ACC112 (cell line): ENCODE measurements at regions not wholly inside any gene's neighbourhood (a gene's known extent, or its start where the extent isn't known, plus 50 kb on each side); places are given as distances from the start of the nearest gene placed in this dataset.

Experiments used
- H2AFZ ChIP-seq: fragments of 200-600 bp; sonication (generic); one replicate; pipeline ENCODE4 v1.6.0; 2017; ENCODE audit warnings: antibody characterized with exemption, low read length; ENCODE audit not compliant: unreplicated experiment
- H3K27ac ChIP-seq: fragments of 200-600 bp; sonication (generic); 2 replicates; pipeline ENCODE4 v1.5.1; 2014; ENCODE audit warnings: low read depth, mild to moderate bottlenecking, antibody characterized with exemption, low read length, moderate library complexity
- H3K27me3 ChIP-seq: fragments of 200-600 bp; sonication (generic); 2 replicates; pipeline ENCODE4 v1.6.1; 2014; ENCODE audit warnings: mild to moderate bottlenecking, antibody characterized with exemption, low read length, moderate library complexity, mixed read lengths; ENCODE audit not compliant: insufficient read depth
- H3K36me3 ChIP-seq: fragments of 200-600 bp; sonication (generic); 2 replicates; pipeline ENCODE4 v1.6.1; 2016; ENCODE audit warnings: mild to moderate bottlenecking, antibody characterized with exemption, low read length, moderate library complexity, mixed read lengths; ENCODE audit not compliant: insufficient read depth
- H3K4me1 ChIP-seq: fragments of 200-600 bp; sonication (generic); one replicate; pipeline ENCODE4 v1.6.1; 2016; ENCODE audit warnings: low read length, mixed read lengths; ENCODE audit not compliant: insufficient read depth, unreplicated experiment, control insufficient read depth
- H3K4me3 ChIP-seq: fragments of 200-600 bp; sonication (generic); 2 replicates; pipeline ENCODE4 v1.5.1; 2014; ENCODE audit warnings: mild to moderate bottlenecking, low read depth, low read length
- H3K79me2 ChIP-seq: fragments of 200-600 bp; sonication (generic); one replicate; pipeline ENCODE4 v1.6.0; 2016; ENCODE audit warnings: low read length; ENCODE audit not compliant: control insufficient read depth, unreplicated experiment, insufficient read depth

GRCh38 chr10:36026656-36027390 lies 384.7 kb upstream of the FZD8 start:
- no peaks in the 10 kb centered on the region for H3K79me2 ChIP-seq
- no peak overlapping the region for H3K4me3 ChIP-seq
- H3K27me3 ChIP-seq = no peaks in the 10 kb centered on the region
- H3K27ac ChIP-seq = no peak overlapping the region
- H3K4me1 ChIP-seq = no peaks in the 10 kb centered on the region
- H3K36me3 ChIP-seq = no peaks in the 10 kb centered on the region
- H2AFZ ChIP-seq = no peak overlapping the region

- no peak overlapping the region for H2AFZ ChIP-seq
- no peaks in the 10 kb centered on the region for H3K4me1 ChIP-seq
- no peaks in the 10 kb centered on the region for H3K27me3 ChIP-seq
- H3K36me3 ChIP-seq = no peaks in the 10 kb centered on the region
- H3K79me2 ChIP-seq = no peaks in the 10 kb centered on the region
- no peak overlapping the region for H3K4me3 ChIP-seq
- H3K27ac ChIP-seq = no peak overlapping the region
Measured at GRCh38 chr10:36026081-36026480, 384.0 kb upstream of the FZD8 start.

- H3K36me3 ChIP-seq = no peaks in the 10 kb centered on the region
- H3K79me2 ChIP-seq = no peaks in the 10 kb centered on the region
- H2AFZ ChIP-seq = no peak overlapping the region
- H3K4me1 ChIP-seq = no peaks in the 10 kb centered on the region
- peak overlapping the region; percentile 14; the same call in 1 of the 2 replicates for H3K27ac ChIP-seq
- no peak overlapping the region for H3K4me3 ChIP-seq
- H3K27me3 ChIP-seq = no peaks in the 10 kb centered on the region
Measured at GRCh38 chr10:36023939-36024338, 381.8 kb upstream of the FZD8 start.

- H3K27ac ChIP-seq = no peak overlapping the region
- H3K27me3 ChIP-seq = no peaks in the 10 kb centered on the region
- H3K79me2 ChIP-seq = no peaks in the 10 kb centered on the region
- H3K4me1 ChIP-seq = no peaks in the 10 kb centered on the region
- no peaks in the 10 kb centered on the region for H3K36me3 ChIP-seq
- no peak overlapping the region for H3K4me3 ChIP-seq
- no peak overlapping the region for H2AFZ ChIP-seq
Measured at GRCh38 chr10:36021096-36021495, 379.0 kb upstream of the FZD8 start.

GRCh38 chr10:36019749-36020148 lies 377.7 kb upstream of the FZD8 start:
- no peak overlapping the region for H3K4me3 ChIP-seq
- no peaks in the 10 kb centered on the region for H3K27me3 ChIP-seq
- no peaks in the 10 kb centered on the region for H3K4me1 ChIP-seq
- no peaks in the 10 kb centered on the region for H3K79me2 ChIP-seq
- H3K36me3 ChIP-seq = no peaks in the 10 kb centered on the region
- no peak overlapping the region for H3K27ac ChIP-seq
- no peak overlapping the region for H2AFZ ChIP-seq

- Histone ChIP-seq H3K27ac (no peak overlapping the region), H3K27me3 (no peaks in the 10 kb centered on the region), H3K4me3 (no peak overlapping the region), H3K4me1 (no peaks in the 10 kb centered on the region), H3K36me3 (no peaks in the 10 kb centered on the region), H2AFZ (no peak overlapping the region), H3K79me2 (no peaks in the 10 kb centered on the region)
Measured at GRCh38 chr10:36018996-36019395, 376.9 kb upstream of the FZD8 start.

- Histone ChIP-seq H3K27me3 (no peaks in the 10 kb centered on the region), H3K4me1 (no peaks in the 10 kb centered on the region), H3K4me3 (no peak overlapping the region), H3K79me2 (no peaks in the 10 kb centered on the region), H2AFZ (no peak overlapping the region), H3K27ac (no peak overlapping the region), H3K36me3 (no peaks in the 10 kb centered on the region)
Measured at GRCh38 chr10:36017137-36017536, 375.0 kb upstream of the FZD8 start.

- Histone ChIP-seq H3K79me2 (no peaks in the 10 kb centered on the region), H3K27ac (no peak overlapping the region), H3K4me1 (no peaks in the 10 kb centered on the region), H3K36me3 (no peaks in the 10 kb centered on the region), H2AFZ (no peak overlapping the region), H3K27me3 (no peaks in the 10 kb centered on the region), H3K4me3 (no peak overlapping the region)
Measured at GRCh38 chr10:36007369-36007768, 365.3 kb upstream of the FZD8 start.

GRCh38 chr10:36003688-36004087 lies 361.6 kb upstream of the FZD8 start:
- H3K27me3 ChIP-seq = no peaks in the 10 kb centered on the region
- H2AFZ ChIP-seq = no peak overlapping the region
- H3K79me2 ChIP-seq = no peaks in the 10 kb centered on the region
- H3K4me1 ChIP-seq = no peaks in the 10 kb centered on the region
- H3K4me3 ChIP-seq = no peak overlapping the region
- no peak overlapping the region for H3K27ac ChIP-seq
- H3K36me3 ChIP-seq = no peaks in the 10 kb centered on the region

GRCh38 chr10:36003031-36003600 lies 361.0 kb upstream of the FZD8 start:
- no peak overlapping the region for H2AFZ ChIP-seq
- no peaks in the 10 kb centered on the region for H3K79me2 ChIP-seq
- H3K27me3 ChIP-seq = no peaks in the 10 kb centered on the region
- H3K4me3 ChIP-seq = no peak overlapping the region
- no peak overlapping the region for H3K27ac ChIP-seq
- no peaks in the 10 kb centered on the region for H3K4me1 ChIP-seq
- H3K36me3 ChIP-seq = no peaks in the 10 kb centered on the region

- no peak overlapping the region for H3K4me3 ChIP-seq
- H3K36me3 ChIP-seq = no peaks in the 10 kb centered on the region
- no peaks in the 10 kb centered on the region for H3K4me1 ChIP-seq
- no peak overlapping the region for H2AFZ ChIP-seq
- no peak overlapping the region for H3K27ac ChIP-seq
- no peaks in the 10 kb centered on the region for H3K27me3 ChIP-seq
- no peaks in the 10 kb centered on the region for H3K79me2 ChIP-seq
Measured at GRCh38 chr10:36002445-36002844, 360.3 kb upstream of the FZD8 start.
